WTC11 (cell line): ENCODE measurements at regions not wholly inside any gene's neighbourhood (a gene's known extent, or its start where the extent isn't known, plus 50 kb on each side); places are given as distances from the start of the nearest gene placed in this dataset.

ENCODE experiments used
- ATAC-seq: fragments of 200-7000 bp; cut with Tn5 transposase; 2 replicates; pipeline ENCODE4 v1.10.0; 2021; ENCODE audit warnings: mild to moderate bottlenecking, moderate library complexity
- CTCF ChIA-PET: fragments of 300-600 bp; sonication (Branson Sonifier 250); formaldehyde crosslinking; loops from one replicate; lab custom pipeline; 2021; ENCODE audit warnings: antibody characterized with exemption; lab: Charles Lee
- POLR2A ChIA-PET: fragments of 350-600 bp; sonication (Branson Sonifier 250); formaldehyde crosslinking; loops from one replicate; lab custom pipeline; 2021; ENCODE audit warnings: antibody characterized with exemption; lab: Charles Lee
- DNase-seq: peaks from one replicate; pipeline ENCODE4 v3.0.0; 2021; ENCODE audit warnings: low spot score
- H3K27ac Mint-ChIP-seq: 2 replicates; pipeline ENCODE4 v1.8.0; 2021; ENCODE audit warnings: mixed read lengths
- H3K27me3 Mint-ChIP-seq: 2 replicates; pipeline ENCODE4 v1.8.0; 2021; ENCODE audit warnings: low read depth, mild to moderate bottlenecking, moderate library complexity, mixed read lengths
- H3K36me3 Mint-ChIP-seq: 2 replicates; pipeline ENCODE4 v1.8.0; 2021; ENCODE audit warnings: mixed read lengths
- H3K4me1 Mint-ChIP-seq: 2 replicates; pipeline ENCODE4 v1.8.0; 2022; ENCODE audit warnings: mixed read lengths
- H3K4me3 Mint-ChIP-seq: 2 replicates; pipeline ENCODE4 v1.8.0; 2021; ENCODE audit warnings: mild to moderate bottlenecking, moderate library complexity, mixed read lengths
- H3K9me3 Mint-ChIP-seq: 2 replicates; pipeline ENCODE4 v1.8.0; 2021; ENCODE audit warnings: mixed read lengths
- AFF4 ChIP-seq: sonication (generic); formaldehyde crosslinking; IDR thresholded peaks from 2 replicates; pipeline ENCODE4 v1.8.1; 2023; ENCODE audit warnings: mild to moderate bottlenecking, missing genetic modification reagents, borderline replicate concordance
- ARID4B ChIP-seq: sonication (generic); formaldehyde crosslinking; IDR thresholded peaks from 2 replicates; pipeline ENCODE4 v1.8.0; 2023; ENCODE audit warnings: missing genetic modification reagents, mild to moderate bottlenecking, borderline replicate concordance
- ATF1 ChIP-seq: sonication (generic); formaldehyde crosslinking; IDR thresholded peaks from 2 replicates; pipeline ENCODE4 v1.8.1; 2023; ENCODE audit warnings: mild to moderate bottlenecking, moderate library complexity, missing genetic modification reagents
- FOXP1 ChIP-seq: sonication (generic); formaldehyde crosslinking; IDR thresholded peaks from 2 replicates; pipeline ENCODE4 v1.8.0; 2022; ENCODE audit warnings: missing genetic modification reagents, mild to moderate bottlenecking, moderate library complexity, borderline replicate concordance
- JAZF1 ChIP-seq: fragments of 250-450 bp; sonication (Bioruptor Pico); IDR thresholded peaks from 2 replicates; pipeline ENCODE4 v1.9.0; 2021; ENCODE audit warnings: moderate library complexity, mild to moderate bottlenecking, inconsistent platforms
- MXD4 ChIP-seq: fragments of 250-450 bp; sonication (Bioruptor Pico); IDR thresholded peaks from 2 replicates; pipeline ENCODE4 v1.8.0; 2021; ENCODE audit warnings: mild to moderate bottlenecking, moderate library complexity, borderline replicate concordance
- NFYB ChIP-seq: sonication (generic); formaldehyde crosslinking; conservative IDR thresholded peaks from 2 replicates; pipeline ENCODE4 v1.8.0; 2022; ENCODE audit warnings: low read depth, missing genetic modification reagents
- NR1H2 ChIP-seq: sonication (generic); formaldehyde crosslinking; IDR thresholded peaks from 2 replicates; pipeline ENCODE4 v1.9.0; 2021; ENCODE audit warnings: mild to moderate bottlenecking, moderate library complexity, missing genetic modification reagents
- OVOL2 ChIP-seq: fragments of 250-450 bp; sonication (Bioruptor Pico); IDR thresholded peaks from 2 replicates; pipeline ENCODE4 v1.9.0; 2021; ENCODE audit warnings: mild to moderate bottlenecking, borderline replicate concordance
- RORB ChIP-seq: fragments of 250-450 bp; sonication (Bioruptor Pico); IDR thresholded peaks from 2 replicates; pipeline ENCODE4 v1.9.0; 2021; ENCODE audit warnings: mild to moderate bottlenecking
- SMAD4 ChIP-seq: sonication (generic); formaldehyde crosslinking; IDR thresholded peaks from 2 replicates; pipeline ENCODE4 v1.8.0; 2022; ENCODE audit warnings: mild to moderate bottlenecking, missing genetic modification reagents
- SP1 ChIP-seq: sonication (generic); formaldehyde crosslinking; conservative IDR thresholded peaks from 2 replicates; pipeline ENCODE4 v1.8.1; 2022; ENCODE audit warnings: missing genetic modification reagents
- STAT6 ChIP-seq: sonication (generic); formaldehyde crosslinking; conservative IDR thresholded peaks from 2 replicates; pipeline ENCODE4 v1.8.1; 2023; ENCODE audit warnings: mild to moderate bottlenecking, low read depth, missing genetic modification reagents, moderate library complexity
- ZNF219 ChIP-seq: sonication (generic); formaldehyde crosslinking; IDR thresholded peaks from 2 replicates; pipeline ENCODE4 v1.8.0; 2023; ENCODE audit warnings: missing genetic modification reagents, mild to moderate bottlenecking, borderline replicate concordance
- ZNF317 ChIP-seq: sonication (generic); formaldehyde crosslinking; IDR thresholded peaks from 2 replicates; pipeline ENCODE4 v1.8.1; 2023; ENCODE audit warnings: low read depth, mild to moderate bottlenecking, moderate library complexity, missing genetic modification reagents, borderline replicate concordance
- ZNF396 ChIP-seq: fragments of 250-450 bp; sonication (Bioruptor Pico); IDR thresholded peaks from 2 replicates; pipeline ENCODE4 v1.8.0; 2021; ENCODE audit warnings: mild to moderate bottlenecking, moderate library complexity, borderline replicate concordance
- ZNF532 ChIP-seq: fragments of 250-450 bp; sonication (Bioruptor Pico); IDR thresholded peaks from 2 replicates; pipeline ENCODE4 v1.9.0; 2021; ENCODE audit warnings: mild to moderate bottlenecking, borderline replicate concordance

- POLR2A ChIA-PET, result no interaction called here
- TF ChIP-seq ARID4B (no peak), RORB (CRISPR knock-in tag) (no peak), ZNF317 (CRISPR knock-in tag) (no peak), STAT6 (CRISPR knock-in tag) (no peak), SMAD4 (CRISPR knock-in tag) (no peak), FOXP1 (CRISPR knock-in tag) (no peak), ZNF396 (no peak), NR1H2 (CRISPR knock-in tag) (no peak), ZNF219 (CRISPR knock-in tag) (no peak), OVOL2 (no peak), ZNF532 (CRISPR knock-in tag) (no peak), AFF4 (CRISPR knock-in tag) (no peak), SP1 (CRISPR knock-in tag) (no peak), MXD4 (CRISPR knock-in tag) (no peak), NFYB (CRISPR knock-in tag) (no peak), JAZF1 (CRISPR knock-in tag) (no peak), ATF1 (CRISPR knock-in tag) (no peak)
Measured at GRCh38 chr16:54425068-54425467, 138.5 kb upstream of the IRX3 start.

More at GRCh38 chr16:54425068-54425467, 138.5 kb upstream of the IRX3 start:
- CTCF ChIA-PET, result no interaction called here
- no peak for ATAC-seq
- peaks cover 2% of the 10 kb centered on the region; the same call in 1 of the 2 replicates for H3K36me3 Mint-ChIP-seq
- H3K4me3 Mint-ChIP-seq, result no peak overlapping the region
- no peak overlapping the region for H3K27ac Mint-ChIP-seq
- DNase-seq, result no peak
- peaks cover 17% of the 10 kb centered on the region for H3K27me3 Mint-ChIP-seq
- peaks cover 2% of the 10 kb centered on the region; the same call in 1 of the 2 replicates for H3K4me1 Mint-ChIP-seq
- H3K9me3 Mint-ChIP-seq, result peaks cover 10% of the 10 kb centered on the region
